ENCODE measurements at regions not wholly inside any gene's neighbourhood (a gene's known extent, or its start where the extent isn't known, plus 50 kb on each side); places are given as distances from the start of the nearest gene placed in this dataset.
"Not testable (repeated sequence)": the region's sequence is repeated elsewhere in the genome, so short reads cannot be mapped to it uniquely, and the experiment has no call there.

GRCh38 chrY:16644270-16644800, 1235.7 kb downstream of the CDY2B start:
- Histone ChIP-seq H3K79me2 (ENCODE audit: insufficient read depth, low read length) (no peaks in the 10 kb centered on the region), H3K4me2 (replicated peaks; ENCODE audit: extremely low read depth, low read length, poor library complexity, severe bottlenecking) (no peak overlapping the region), H3K9ac (ENCODE audit: insufficient read depth, low read length, poor library complexity, severe bottlenecking) (no peak overlapping the region), H3K4me1 (ENCODE audit: control insufficient read depth in 1 of 2, insufficient read depth in 2 of 2, low read length in 2 of 2) (no peaks in the 10 kb centered on the region), H3K36me3 (replicated peaks in 1 of 2; ENCODE audit: control insufficient read depth in 1 of 2, insufficient read depth in 2 of 2, low read length in 2 of 2) (no peaks in the 10 kb centered on the region), H3K9me3 (replicated peaks in 1 of 2; ENCODE audit: control insufficient read depth in 1 of 2, insufficient read depth in 1 of 2, low read length in 2 of 2) (no peaks in the 10 kb centered on the region), H3K27ac (ENCODE audit: low read depth in 1 of 2, low read length in 2 of 2) (no peak overlapping the region), H2AFZ (ENCODE audit: insufficient read depth, low read depth, low read length, poor library complexity, severe bottlenecking) (no peak overlapping the region), H3K27me3 (ENCODE audit: control insufficient read depth in 2 of 2, insufficient read depth in 2 of 2, low read length in 2 of 2) (no peaks in the 10 kb centered on the region), H4K20me1 (ENCODE audit: insufficient read depth, low read length) (no peaks in the 10 kb centered on the region), H3K4me3 (replicated peaks in 1 of 3; ENCODE audit: low read depth in 2 of 3, low read length in 3 of 3) (no peak overlapping the region)
- Mint-ChIP-seq H3K4me3 (no peak overlapping the region), H3K4me1 (no peaks in the 10 kb centered on the region), H3K27ac (no peak overlapping the region), H3K36me3 (no peaks in the 10 kb centered on the region), H3K27me3 (ENCODE audit: low read depth in 3 of 3) (peaks cover 0 to 1% (median 0%) of the 10 kb centered on the region in 3 donors), H3K9me3 (no peaks in the 10 kb centered on the region)
- no peak for DNase-seq
- intact Hi-C loops (cut with micrococcal nuclease): no loop called here
- TF ChIP-seq CTCF (IDR thresholded peaks at IDR 0.05): no peak
- WGBS (ENCODE audit: insufficient coverage): no CpG with 5 or more reads among the region's 6 CpGs

GRCh38 chrY:16639777-16640176, 1240.2 kb downstream of the CDY2B start:
- H3K36me3 Mint-ChIP-seq: no peaks in the 10 kb centered on the region
- H3K4me3 Mint-ChIP-seq: no peak overlapping the region
- no peak overlapping the region for H3K27ac Mint-ChIP-seq
- DNase-seq: no peak
- Histone ChIP-seq H4K20me1 (ENCODE audit: insufficient read depth, low read length) (no peaks in the 10 kb centered on the region), H3K79me2 (ENCODE audit: insufficient read depth, low read length) (no peaks in the 10 kb centered on the region), H3K9me3 (replicated peaks in 1 of 2; ENCODE audit: control insufficient read depth in 1 of 2, insufficient read depth in 1 of 2, low read length in 2 of 2) (no peaks in the 10 kb centered on the region), H3K27ac (ENCODE audit: low read depth in 1 of 2, low read length in 2 of 2) (no peak overlapping the region), H3K9ac (ENCODE audit: insufficient read depth, low read length, poor library complexity, severe bottlenecking) (no peak overlapping the region), H3K4me1 (ENCODE audit: control insufficient read depth in 1 of 2, insufficient read depth in 2 of 2, low read length in 2 of 2) (no peaks in the 10 kb centered on the region), H3K27me3 (ENCODE audit: control insufficient read depth in 2 of 2, insufficient read depth in 2 of 2, low read length in 2 of 2) (no peaks in the 10 kb centered on the region), H3K4me3 (replicated peaks in 1 of 3; ENCODE audit: low read depth in 2 of 3, low read length in 3 of 3) (no peak overlapping the region), H2AFZ (ENCODE audit: insufficient read depth, low read depth, low read length, poor library complexity, severe bottlenecking) (no peak overlapping the region), H3K4me2 (replicated peaks; ENCODE audit: extremely low read depth, low read length, poor library complexity, severe bottlenecking) (no peak overlapping the region), H3K36me3 (replicated peaks in 1 of 2; ENCODE audit: control insufficient read depth in 1 of 2, insufficient read depth in 2 of 2, low read length in 2 of 2) (no peaks in the 10 kb centered on the region)
- no peaks in the 10 kb centered on the region for H3K4me1 Mint-ChIP-seq
- peaks cover 0 to 1% (median 0%) of the 10 kb centered on the region in 3 donors for H3K27me3 Mint-ChIP-seq (ENCODE audit: low read depth in 3 of 3)
- TF ChIP-seq CTCF (IDR thresholded peaks at IDR 0.05): no peak
- peaks cover 0 to 2% (median 0%) of the 10 kb centered on the region in 7 donors for H3K9me3 Mint-ChIP-seq
- WGBS (ENCODE audit: insufficient coverage): no CpG with 5 or more reads among the region's 3 CpGs
- intact Hi-C loops (cut with micrococcal nuclease): no loop called here

- intact Hi-C loops (cut with micrococcal nuclease); H3K79me2 ChIP-seq (ENCODE audit: insufficient read depth, low read length); H3K4me3 ChIP-seq (replicated peaks in 1 of 3; ENCODE audit: low read depth in 2 of 3, low read length in 3 of 3); H3K27me3 Mint-ChIP-seq (ENCODE audit: low read depth in 3 of 3); H2AFZ ChIP-seq (ENCODE audit: insufficient read depth, low read depth, low read length, poor library complexity, severe bottlenecking); H3K27ac ChIP-seq (ENCODE audit: low read depth in 1 of 2, low read length in 2 of 2); H3K27me3 ChIP-seq (ENCODE audit: control insufficient read depth in 2 of 2, insufficient read depth in 2 of 2, low read length in 2 of 2); H3K36me3 Mint-ChIP-seq; H3K9me3 ChIP-seq (replicated peaks in 1 of 2; ENCODE audit: control insufficient read depth in 1 of 2, insufficient read depth in 1 of 2, low read length in 2 of 2); H3K4me1 ChIP-seq (ENCODE audit: control insufficient read depth in 1 of 2, insufficient read depth in 2 of 2, low read length in 2 of 2); H3K4me1 Mint-ChIP-seq; DNase-seq; H3K9me3 Mint-ChIP-seq; H3K4me3 Mint-ChIP-seq; H3K9ac ChIP-seq (ENCODE audit: insufficient read depth, low read length, poor library complexity, severe bottlenecking); H3K36me3 ChIP-seq (replicated peaks in 1 of 2; ENCODE audit: control insufficient read depth in 1 of 2, insufficient read depth in 2 of 2, low read length in 2 of 2); H4K20me1 ChIP-seq (ENCODE audit: insufficient read depth, low read length); H3K27ac Mint-ChIP-seq; H3K4me2 ChIP-seq (replicated peaks; ENCODE audit: extremely low read depth, low read length, poor library complexity, severe bottlenecking): not testable (repeated sequence)
Measured at GRCh38 chrY:16638743-16639142, 1241.3 kb downstream of the CDY2B start.
